Stimulated activated CD8-positive, alpha-beta memory T cell treated with anti-CD3 and anti-CD28 coated beads, Interleukin-12 subunit alpha, Interleukin-12 subunit beta, amount 100 ng/mL, for 4 hours (primary cell): ENCODE measurements at regions not wholly inside any gene's neighbourhood (a gene's known extent, or its start where the extent isn't known, plus 50 kb on each side); places are given as distances from the start of the nearest gene placed in this dataset.

Source experiments
- DNase-seq: peaks from one replicate; pipeline ENCODE4 v3.0.0-alpha.2; 2020; ENCODE audit warnings: low read depth

- DNase-seq: no peak
These were observed 314.9 kb downstream of the COG6 start for GRCh38 chr13:39970177-39970846.

- DNase-seq: no peak
These were observed 316.1 kb downstream of the COG6 start for GRCh38 chr13:39971526-39971925.

GRCh38 chr13:39976481-39976880, 321.0 kb downstream of the COG6 start:
- no peak for DNase-seq

- DNase-seq: no peak
These were observed 325.6 kb downstream of the COG6 start for GRCh38 chr13:39981056-39981455.

GRCh38 chr13:39982745-39983144, 327.3 kb downstream of the COG6 start:
- DNase-seq: no peak

- DNase-seq: no peak
These were observed 329.6 kb downstream of the COG6 start for GRCh38 chr13:39985071-39985470.

- no peak for DNase-seq
These were observed 332.9 kb downstream of the COG6 start for GRCh38 chr13:39988351-39988750.

GRCh38 chr13:39998166-39998565, 342.7 kb downstream of the COG6 start:
- DNase-seq: no peak

- DNase-seq: no peak
These were observed 346.6 kb downstream of the COG6 start for GRCh38 chr13:40002016-40002415.

- DNase-seq: no peak
These were observed 358.1 kb downstream of the COG6 start for GRCh38 chr13:40013554-40013953.

- DNase-seq: no peak
These were observed 361.6 kb downstream of the COG6 start for GRCh38 chr13:40016953-40017660.

GRCh38 chr13:40017662-40018262, 362.3 kb downstream of the COG6 start:
- DNase-seq: no peak

GRCh38 chr13:40023595-40024203, 368.2 kb downstream of the COG6 start:
- no peak for DNase-seq

GRCh38 chr13:40024204-40024966, 368.9 kb downstream of the COG6 start:
- no peak for DNase-seq

GRCh38 chr13:40024967-40025714, 369.7 kb downstream of the COG6 start:
- no peak for DNase-seq

- DNase-seq: peak; percentile 15
These were observed 370.7 kb downstream of the COG6 start for GRCh38 chr13:40026174-40026585.

- DNase-seq: peak; percentile 3
These were observed 371.3 kb downstream of the COG6 start for GRCh38 chr13:40026741-40027140.

- no peak for DNase-seq
These were observed 373.0 kb downstream of the COG6 start for GRCh38 chr13:40028446-40028845.

GRCh38 chr13:40031031-40031430, 375.6 kb downstream of the COG6 start:
- no peak for DNase-seq

- DNase-seq: no peak
These were observed 383.6 kb downstream of the COG6 start for GRCh38 chr13:40039061-40039460.

GRCh38 chr13:40042991-40043390, 387.5 kb downstream of the COG6 start:
- DNase-seq: no peak
